Gastroesophageal sphincter (tissue), 4 donors: ENCODE measurements at regions not wholly inside any gene's neighbourhood (a gene's known extent, or its start where the extent isn't known, plus 50 kb on each side); places are given as distances from the start of the nearest gene placed in this dataset.

Source experiments
- ATAC-seq: fragments of 150-250 bp; one replicate; pipeline ENCODE4 v1.9.1; 2016; ENCODE audit warnings: mild to moderate bottlenecking, moderate library complexity
- H3K27ac ChIP-seq, 4 donors: fragments of 200-600 bp; sonication (generic) in 3 of 4; 1 replicate in 3 of 4; 2 replicates in 1 of 4; pipeline ENCODE4 v1.5.1; 2016 to 2019
- H3K27me3 ChIP-seq: fragments of 200-600 bp; sonication (generic); one replicate; pipeline ENCODE4 v1.5.1; 2019
- H3K36me3 ChIP-seq, 2 donors: fragments of 200-600 bp; sonication (generic); one replicate each; pipeline ENCODE4 v1.5.1; 2019; ENCODE audit warnings: control low read depth in 1 of 2
- H3K4me1 ChIP-seq, 3 donors: fragments of 200-600 bp; sonication (generic); 1 replicate in 2 of 3; 2 replicates in 1 of 3; pipeline ENCODE4 v1.5.1; 2016 to 2019; ENCODE audit warnings: control low read depth in 2 of 3
- H3K4me3 ChIP-seq, 2 donors: fragments of 200-600 bp; sonication (generic); one replicate each; pipeline ENCODE4 v1.5.1; 2019; ENCODE audit warnings: mild to moderate bottlenecking in 1 of 2, moderate library complexity in 1 of 2
- H3K9me3 ChIP-seq, 3 donors: fragments of 200-600 bp; sonication (generic); one replicate each; pipeline ENCODE4 v1.5.1; 2017 to 2019; ENCODE audit warnings: control low read depth in 2 of 3
- CTCF ChIP-seq, 4 experiments: fragments of 200-600 bp in 2 of 4; fragments of 450-650 bp in 2 of 4; sonication (generic) in 1 of 4; IDR thresholded peaks; one replicate each; pipeline ENCODE4 v1.5.1; 2017 to 2019; ENCODE audit warnings: antibody characterized with exemption in 4 of 4, mild to moderate bottlenecking in 2 of 4, moderate library complexity in 2 of 4
- EP300 ChIP-seq: sonication (generic); formaldehyde crosslinking; IDR thresholded peaks from one replicate; pipeline ENCODE4 v1.6.1; 2017; ENCODE audit warnings: antibody characterized with exemption, mild to moderate bottlenecking
- POLR2A ChIP-seq, 2 donors: fragments of 450-650 bp; IDR thresholded peaks; one replicate each; pipeline ENCODE4 v1.6.1; 2017; ENCODE audit warnings: antibody characterized with exemption in 2 of 2, mild to moderate bottlenecking in 2 of 2, moderate library complexity in 1 of 2
- POLR2AphosphoS5 ChIP-seq: sonication (generic); formaldehyde crosslinking; IDR thresholded peaks from one replicate; pipeline ENCODE4 v1.6.1; 2017; ENCODE audit warnings: antibody characterized with exemption
- WGBS, 2 donors: methylation state at CpG; one replicate each; pipeline ENCODE4 v1.1.5; 2018; ENCODE audit warnings: low coverage in 1 of 2; 5-methylcytosine and 5-hydroxymethylcytosine counted together

GRCh38 chr2:8525236-8525581, 156.6 kb upstream of the ID2 start:
- H3K27ac ChIP-seq = no peak overlapping the region
- no peak for ATAC-seq

GRCh38 chr2:8525582-8526402, 156.1 kb upstream of the ID2 start:
- H3K27ac ChIP-seq = no peak overlapping the region
- H3K4me3 ChIP-seq = no peak overlapping the region
- peaks cover 0 to 9% (median 4%) of the 10 kb centered on the region in 3 donors for H3K4me1 ChIP-seq
- peaks cover 0 to 3% (median 0%) of the 10 kb centered on the region in 3 donors for H3K9me3 ChIP-seq
- 56 to 69% methylated on average over 8 of the region's 14 CpGs for WGBS, 2 donors
- no peaks in the 10 kb centered on the region for H3K27me3 ChIP-seq
- no peaks in the 10 kb centered on the region for H3K36me3 ChIP-seq
- TF ChIP-seq POLR2AphosphoS5 (no peak), EP300 (no peak), POLR2A (IDR thresholded peaks at IDR 0.05) (no peak), CTCF (IDR thresholded peaks at IDR 0.05) (peak in 1 of 4 experiments; percentile 34)
- peak; percentile 68 for ATAC-seq

More at GRCh38 chr2:8525236-8525581, 156.6 kb upstream of the ID2 start:
- TF ChIP-seq CTCF (IDR thresholded peaks at IDR 0.05) (no peak), POLR2A (IDR thresholded peaks at IDR 0.05) (no peak), EP300 (no peak), POLR2AphosphoS5 (no peak)
- Histone ChIP-seq H3K4me3 (no peak overlapping the region), H3K27me3 (no peaks in the 10 kb centered on the region), H3K36me3 (no peaks in the 10 kb centered on the region), H3K9me3 (no peaks in the 10 kb centered on the region), H3K4me1 (peaks cover 0 to 9% (median 4%) of the 10 kb centered on the region in 3 donors)
- 87% methylated on average over 7 of the region's 7 CpGs; no CpG with 5 or more reads in 1 of the 2 donors for WGBS, 2 donors

GRCh38 chr2:8526403-8526696, 155.5 kb upstream of the ID2 start:
- Histone ChIP-seq H3K27ac (no peak overlapping the region), H3K9me3 (peaks cover 0 to 8% (median 0%) of the 10 kb centered on the region in 3 donors), H3K27me3 (no peaks in the 10 kb centered on the region), H3K36me3 (no peaks in the 10 kb centered on the region), H3K4me1 (peaks cover 0 to 9% (median 4%) of the 10 kb centered on the region in 3 donors), H3K4me3 (no peak overlapping the region)
- TF ChIP-seq POLR2A (IDR thresholded peaks at IDR 0.05) (no peak), POLR2AphosphoS5 (no peak), CTCF (IDR thresholded peaks at IDR 0.05) (no peak), EP300 (no peak)
- WGBS, 2 donors = 92 to 97% methylated on average over 2 to 3 of the region's 3 CpGs
- ATAC-seq = no peak

GRCh38 chr2:8527031-8527430, 154.8 kb upstream of the ID2 start:
- no peaks in the 10 kb centered on the region for H3K36me3 ChIP-seq
- no peak overlapping the region for H3K4me3 ChIP-seq
- H3K9me3 ChIP-seq = peaks cover 0 to 15% (median 0%) of the 10 kb centered on the region in 3 donors
- TF ChIP-seq POLR2A (IDR thresholded peaks at IDR 0.05) (no peak), CTCF (IDR thresholded peaks at IDR 0.05) (no peak)
- H3K27me3 ChIP-seq = no peaks in the 10 kb centered on the region
- WGBS, 2 donors = 84% methylated on average over 3 of the region's 4 CpGs; no CpG with 5 or more reads in 1 of the 2 donors
- no peak for ATAC-seq
- H3K27ac ChIP-seq = no peak overlapping the region
- H3K4me1 ChIP-seq = peaks cover 0 to 9% (median 4%) of the 10 kb centered on the region in 3 donors

GRCh38 chr2:8527676-8528075, 154.2 kb upstream of the ID2 start:
- H3K36me3 ChIP-seq = no peaks in the 10 kb centered on the region
- TF ChIP-seq POLR2AphosphoS5 (no peak), POLR2A (IDR thresholded peaks at IDR 0.05) (no peak), CTCF (IDR thresholded peaks at IDR 0.05) (no peak), EP300 (no peak)
- no peak for ATAC-seq
- H3K9me3 ChIP-seq = peaks cover 0 to 17% (median 0%) of the 10 kb centered on the region in 3 donors
- 70% methylated on average over 2 of the region's 4 CpGs; no CpG with 5 or more reads in 1 of the 2 donors for WGBS, 2 donors
- H3K27ac ChIP-seq = no peak overlapping the region
- H3K4me3 ChIP-seq = no peak overlapping the region
- H3K4me1 ChIP-seq = peaks cover 0 to 9% (median 4%) of the 10 kb centered on the region in 3 donors
- no peaks in the 10 kb centered on the region for H3K27me3 ChIP-seq
